ENCODE measurements at regions not wholly inside any gene's neighbourhood (a gene's known extent, or its start where the extent isn't known, plus 50 kb on each side); places are given as distances from the start of the nearest gene placed in this dataset.

DNA sequence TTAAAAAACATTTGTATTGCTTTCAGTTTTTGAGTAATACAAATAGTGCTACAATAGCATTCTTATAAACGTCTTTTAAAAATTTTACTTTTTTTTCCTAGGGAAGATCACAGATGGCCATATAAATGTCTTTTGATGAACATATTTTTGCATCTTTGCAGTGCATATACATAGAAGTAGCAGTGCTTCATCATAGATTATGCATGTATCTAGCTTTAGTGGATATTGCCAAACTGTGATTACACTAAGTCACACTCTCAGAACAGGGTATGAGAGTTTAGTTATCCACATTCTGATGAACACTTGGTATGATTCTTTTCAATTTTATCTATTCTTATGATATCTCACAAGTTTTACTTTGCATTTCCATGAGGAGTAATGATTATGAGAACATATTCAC, 99.8 kb upstream of the ASCC3 start (continued):
- TF ChIP-seq, protein P1, sequence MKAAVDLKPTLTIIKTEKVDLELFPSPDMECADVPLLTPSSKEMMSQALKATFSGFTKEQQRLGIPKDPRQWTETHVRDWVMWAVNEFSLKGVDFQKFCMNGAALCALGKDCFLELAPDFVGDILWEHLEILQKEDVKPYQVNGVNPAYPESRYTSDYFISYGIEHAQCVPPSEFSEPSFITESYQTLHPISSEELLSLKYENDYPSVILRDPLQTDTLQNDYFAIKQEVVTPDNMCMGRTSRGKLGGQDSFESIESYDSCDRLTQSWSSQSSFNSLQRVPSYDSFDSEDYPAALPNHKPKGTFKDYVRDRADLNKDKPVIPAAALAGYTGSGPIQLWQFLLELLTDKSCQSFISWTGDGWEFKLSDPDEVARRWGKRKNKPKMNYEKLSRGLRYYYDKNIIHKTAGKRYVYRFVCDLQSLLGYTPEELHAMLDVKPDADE (IDR thresholded peaks at IDR 0.05): no peak
- TF ChIP-seq, protein P2, sequence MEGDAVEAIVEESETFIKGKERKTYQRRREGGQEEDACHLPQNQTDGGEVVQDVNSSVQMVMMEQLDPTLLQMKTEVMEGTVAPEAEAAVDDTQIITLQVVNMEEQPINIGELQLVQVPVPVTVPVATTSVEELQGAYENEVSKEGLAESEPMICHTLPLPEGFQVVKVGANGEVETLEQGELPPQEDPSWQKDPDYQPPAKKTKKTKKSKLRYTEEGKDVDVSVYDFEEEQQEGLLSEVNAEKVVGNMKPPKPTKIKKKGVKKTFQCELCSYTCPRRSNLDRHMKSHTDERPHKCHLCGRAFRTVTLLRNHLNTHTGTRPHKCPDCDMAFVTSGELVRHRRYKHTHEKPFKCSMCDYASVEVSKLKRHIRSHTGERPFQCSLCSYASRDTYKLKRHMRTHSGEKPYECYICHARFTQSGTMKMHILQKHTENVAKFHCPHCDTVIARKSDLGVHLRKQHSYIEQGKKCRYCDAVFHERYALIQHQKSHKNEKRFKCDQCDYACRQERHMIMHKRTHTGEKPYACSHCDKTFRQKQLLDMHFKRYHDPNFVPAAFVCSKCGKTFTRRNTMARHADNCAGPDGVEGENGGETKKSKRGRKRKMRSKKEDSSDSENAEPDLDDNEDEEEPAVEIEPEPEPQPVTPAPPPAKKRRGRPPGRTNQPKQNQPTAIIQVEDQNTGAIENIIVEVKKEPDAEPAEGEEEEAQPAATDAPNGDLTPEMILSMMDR (conservative IDR thresholded peaks at IDR 0.05; ENCODE audit: low read depth in 2 of 2): no peak
- no peak for TF ChIP-seq STAT1 (IDR thresholded peaks at IDR 0.05; ENCODE audit: unreplicated experiment)
- TF ChIP-seq CREB1 (CRISPR knock-in tag; IDR thresholded peaks at IDR 0.05; ENCODE audit: low read depth): no peak
- no peak for TF ChIP-seq POLR2AphosphoS5 (IDR thresholded peaks at IDR 0.05; ENCODE audit: low read depth)
- no peak for TF ChIP-seq ZNF331 (CRISPR knock-in tag; IDR thresholded peaks at IDR 0.05; ENCODE audit: low read depth)
- TF ChIP-seq EZH2phosphoT487 (IDR thresholded peaks at IDR 0.05; ENCODE audit: unreplicated experiment): no peak
- no peak for TF ChIP-seq EZH2 (IDR thresholded peaks at IDR 0.05; ENCODE audit: low read depth, unreplicated experiment)

DNA sequence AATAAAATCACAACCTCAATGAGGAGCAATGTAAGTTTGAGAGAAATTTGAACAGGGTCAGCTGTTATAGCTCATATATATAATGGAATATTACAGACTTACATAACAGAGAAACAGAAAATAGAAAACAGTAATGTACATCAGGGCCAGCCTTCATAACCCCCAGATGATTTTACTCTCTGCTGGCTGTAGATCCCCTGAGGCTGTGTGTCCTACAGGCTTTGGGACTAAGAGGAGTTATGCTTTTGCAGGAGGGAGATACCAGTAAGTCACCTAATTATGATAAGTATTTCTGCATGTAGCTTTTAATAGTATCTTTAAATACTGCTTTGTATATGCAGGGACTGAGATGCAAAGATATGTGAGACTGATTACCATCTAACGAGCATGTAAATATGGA, 105.8 kb upstream of the ASCC3 start:
- no peaks in the 10 kb centered on the region for H4K20me1 ChIP-seq (replicated peaks; ENCODE audit: insufficient read depth)
- H3K36me3 Mint-ChIP-seq (ENCODE audit: low read depth): peaks cover 4% of the 10 kb centered on the region; the same call in 2 of the 3 replicates
- peaks cover 7% of the 10 kb centered on the region; the same call in 2 of the 3 replicates for H3K9me3 Mint-ChIP-seq
- no peaks in the 10 kb centered on the region for H3K27me3 ChIP-seq (ENCODE audit: insufficient read depth)
- no peaks in the 10 kb centered on the region for H3K4me1 ChIP-seq (ENCODE audit: insufficient read depth)
- H3K4me2 ChIP-seq: no peak overlapping the region
- no peaks in the 10 kb centered on the region for H3F3A ChIP-seq (replicated peaks; ENCODE audit: low read depth)
- no peaks in the 10 kb centered on the region for H3K36me3 ChIP-seq (ENCODE audit: insufficient read depth)
- H3K4me3 Mint-ChIP-seq: no peak overlapping the region
- no peak overlapping the region for H3K4me3 ChIP-seq
- no peak overlapping the region for H3K27ac Mint-ChIP-seq
- ATAC-seq: no peak
- peaks cover 4% of the 10 kb centered on the region for H3K27me3 Mint-ChIP-seq (ENCODE audit: insufficient read depth, low read depth, poor library complexity)
- DNase-seq (ENCODE audit: low spot score): no peak
- H3K27ac ChIP-seq (ENCODE audit: low read depth): no peak overlapping the region
- H3K4me1 Mint-ChIP-seq: no peaks in the 10 kb centered on the region
- H2AFZ ChIP-seq: no peak overlapping the region
- H3K9me2 ChIP-seq (ENCODE audit: insufficient read depth): no peaks in the 10 kb centered on the region
- H3K79me2 ChIP-seq (replicated peaks; ENCODE audit: insufficient read depth): no peaks in the 10 kb centered on the region
- TF ChIP-seq, protein P2 (conservative IDR thresholded peaks at IDR 0.05; ENCODE audit: low read depth in 2 of 2): no peak
- TF ChIP-seq EZH2 (IDR thresholded peaks at IDR 0.05; ENCODE audit: low read depth, unreplicated experiment) (no peak), POLR2AphosphoS5 (IDR thresholded peaks at IDR 0.05; ENCODE audit: low read depth) (no peak), ZNF331 (CRISPR knock-in tag; IDR thresholded peaks at IDR 0.05; ENCODE audit: low read depth) (no peak)
- TF ChIP-seq, protein P3, sequence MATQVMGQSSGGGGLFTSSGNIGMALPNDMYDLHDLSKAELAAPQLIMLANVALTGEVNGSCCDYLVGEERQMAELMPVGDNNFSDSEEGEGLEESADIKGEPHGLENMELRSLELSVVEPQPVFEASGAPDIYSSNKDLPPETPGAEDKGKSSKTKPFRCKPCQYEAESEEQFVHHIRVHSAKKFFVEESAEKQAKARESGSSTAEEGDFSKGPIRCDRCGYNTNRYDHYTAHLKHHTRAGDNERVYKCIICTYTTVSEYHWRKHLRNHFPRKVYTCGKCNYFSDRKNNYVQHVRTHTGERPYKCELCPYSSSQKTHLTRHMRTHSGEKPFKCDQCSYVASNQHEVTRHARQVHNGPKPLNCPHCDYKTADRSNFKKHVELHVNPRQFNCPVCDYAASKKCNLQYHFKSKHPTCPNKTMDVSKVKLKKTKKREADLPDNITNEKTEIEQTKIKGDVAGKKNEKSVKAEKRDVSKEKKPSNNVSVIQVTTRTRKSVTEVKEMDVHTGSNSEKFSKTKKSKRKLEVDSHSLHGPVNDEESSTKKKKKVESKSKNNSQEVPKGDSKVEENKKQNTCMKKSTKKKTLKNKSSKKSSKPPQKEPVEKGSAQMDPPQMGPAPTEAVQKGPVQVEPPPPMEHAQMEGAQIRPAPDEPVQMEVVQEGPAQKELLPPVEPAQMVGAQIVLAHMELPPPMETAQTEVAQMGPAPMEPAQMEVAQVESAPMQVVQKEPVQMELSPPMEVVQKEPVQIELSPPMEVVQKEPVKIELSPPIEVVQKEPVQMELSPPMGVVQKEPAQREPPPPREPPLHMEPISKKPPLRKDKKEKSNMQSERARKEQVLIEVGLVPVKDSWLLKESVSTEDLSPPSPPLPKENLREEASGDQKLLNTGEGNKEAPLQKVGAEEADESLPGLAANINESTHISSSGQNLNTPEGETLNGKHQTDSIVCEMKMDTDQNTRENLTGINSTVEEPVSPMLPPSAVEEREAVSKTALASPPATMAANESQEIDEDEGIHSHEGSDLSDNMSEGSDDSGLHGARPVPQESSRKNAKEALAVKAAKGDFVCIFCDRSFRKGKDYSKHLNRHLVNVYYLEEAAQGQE (IDR thresholded peaks at IDR 0.05; ENCODE audit: unreplicated experiment): no peak
- TF ChIP-seq, protein P4, sequence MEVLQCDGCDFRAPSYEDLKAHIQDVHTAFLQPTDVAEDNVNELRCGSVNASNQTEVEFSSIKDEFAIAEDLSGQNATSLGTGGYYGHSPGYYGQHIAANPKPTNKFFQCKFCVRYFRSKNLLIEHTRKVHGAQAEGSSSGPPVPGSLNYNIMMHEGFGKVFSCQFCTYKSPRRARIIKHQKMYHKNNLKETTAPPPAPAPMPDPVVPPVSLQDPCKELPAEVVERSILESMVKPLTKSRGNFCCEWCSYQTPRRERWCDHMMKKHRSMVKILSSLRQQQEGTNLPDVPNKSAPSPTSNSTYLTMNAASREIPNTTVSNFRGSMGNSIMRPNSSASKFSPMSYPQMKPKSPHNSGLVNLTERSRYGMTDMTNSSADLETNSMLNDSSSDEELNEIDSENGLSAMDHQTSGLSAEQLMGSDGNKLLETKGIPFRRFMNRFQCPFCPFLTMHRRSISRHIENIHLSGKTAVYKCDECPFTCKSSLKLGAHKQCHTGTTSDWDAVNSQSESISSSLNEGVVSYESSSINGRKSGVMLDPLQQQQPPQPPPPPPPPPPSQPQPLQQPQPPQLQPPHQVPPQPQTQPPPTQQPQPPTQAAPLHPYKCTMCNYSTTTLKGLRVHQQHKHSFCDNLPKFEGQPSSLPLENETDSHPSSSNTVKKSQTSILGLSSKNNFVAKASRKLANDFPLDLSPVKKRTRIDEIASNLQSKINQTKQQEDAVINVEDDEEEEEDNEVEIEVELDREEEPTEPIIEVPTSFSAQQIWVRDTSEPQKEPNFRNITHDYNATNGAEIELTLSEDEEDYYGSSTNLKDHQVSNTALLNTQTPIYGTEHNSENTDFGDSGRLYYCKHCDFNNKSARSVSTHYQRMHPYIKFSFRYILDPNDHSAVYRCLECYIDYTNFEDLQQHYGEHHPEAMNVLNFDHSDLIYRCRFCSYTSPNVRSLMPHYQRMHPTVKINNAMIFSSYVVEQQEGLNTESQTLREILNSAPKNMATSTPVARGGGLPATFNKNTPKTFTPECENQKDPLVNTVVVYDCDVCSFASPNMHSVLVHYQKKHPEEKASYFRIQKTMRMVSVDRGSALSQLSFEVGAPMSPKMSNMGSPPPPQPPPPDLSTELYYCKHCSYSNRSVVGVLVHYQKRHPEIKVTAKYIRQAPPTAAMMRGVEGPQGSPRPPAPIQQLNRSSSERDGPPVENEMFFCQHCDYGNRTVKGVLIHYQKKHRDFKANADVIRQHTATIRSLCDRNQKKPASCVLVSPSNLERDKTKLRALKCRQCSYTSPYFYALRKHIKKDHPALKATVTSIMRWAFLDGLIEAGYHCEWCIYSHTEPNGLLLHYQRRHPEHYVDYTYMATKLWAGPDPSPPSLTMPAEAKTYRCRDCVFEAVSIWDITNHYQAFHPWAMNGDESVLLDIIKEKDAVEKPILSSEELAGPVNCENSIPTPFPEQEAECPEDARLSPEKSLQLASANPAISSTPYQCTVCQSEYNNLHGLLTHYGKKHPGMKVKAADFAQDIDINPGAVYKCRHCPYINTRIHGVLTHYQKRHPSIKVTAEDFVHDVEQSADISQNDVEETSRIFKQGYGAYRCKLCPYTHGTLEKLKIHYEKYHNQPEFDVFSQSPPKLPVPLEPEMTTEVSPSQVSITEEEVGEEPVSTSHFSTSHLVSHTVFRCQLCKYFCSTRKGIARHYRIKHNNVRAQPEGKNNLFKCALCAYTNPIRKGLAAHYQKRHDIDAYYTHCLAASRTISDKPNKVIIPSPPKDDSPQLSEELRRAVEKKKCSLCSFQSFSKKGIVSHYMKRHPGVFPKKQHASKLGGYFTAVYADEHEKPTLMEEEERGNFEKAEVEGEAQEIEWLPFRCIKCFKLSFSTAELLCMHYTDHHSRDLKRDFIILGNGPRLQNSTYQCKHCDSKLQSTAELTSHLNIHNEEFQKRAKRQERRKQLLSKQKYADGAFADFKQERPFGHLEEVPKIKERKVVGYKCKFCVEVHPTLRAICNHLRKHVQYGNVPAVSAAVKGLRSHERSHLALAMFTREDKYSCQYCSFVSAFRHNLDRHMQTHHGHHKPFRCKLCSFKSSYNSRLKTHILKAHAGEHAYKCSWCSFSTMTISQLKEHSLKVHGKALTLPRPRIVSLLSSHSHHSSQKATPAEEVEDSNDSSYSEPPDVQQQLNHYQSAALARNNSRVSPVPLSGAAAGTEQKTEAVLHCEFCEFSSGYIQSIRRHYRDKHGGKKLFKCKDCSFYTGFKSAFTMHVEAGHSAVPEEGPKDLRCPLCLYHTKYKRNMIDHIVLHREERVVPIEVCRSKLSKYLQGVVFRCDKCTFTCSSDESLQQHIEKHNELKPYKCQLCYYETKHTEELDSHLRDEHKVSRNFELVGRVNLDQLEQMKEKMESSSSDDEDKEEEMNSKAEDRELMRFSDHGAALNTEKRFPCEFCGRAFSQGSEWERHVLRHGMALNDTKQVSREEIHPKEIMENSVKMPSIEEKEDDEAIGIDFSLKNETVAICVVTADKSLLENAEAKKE (CRISPR knock-in tag; IDR thresholded peaks at IDR 0.05): no peak
